22Rv1 (cell line): ENCODE measurements at regions not wholly inside any gene's neighbourhood (a gene's known extent, or its start where the extent isn't known, plus 50 kb on each side); places are given as distances from the start of the nearest gene placed in this dataset.

Experiments
- ZFX ChIP-seq: fragments of 450-650 bp; IDR thresholded peaks from 2 replicates; pipeline ENCODE4 v1.6.1; 2017; ENCODE audit warnings: antibody characterized with exemption, borderline replicate concordance
- TF ChIP-seq, protein P1 (sequence below): fragments of 450-650 bp; IDR thresholded peaks from 2 replicates; pipeline ENCODE4 v1.5.1; 2017; ENCODE audit warnings: mild to moderate bottlenecking

DNA sequence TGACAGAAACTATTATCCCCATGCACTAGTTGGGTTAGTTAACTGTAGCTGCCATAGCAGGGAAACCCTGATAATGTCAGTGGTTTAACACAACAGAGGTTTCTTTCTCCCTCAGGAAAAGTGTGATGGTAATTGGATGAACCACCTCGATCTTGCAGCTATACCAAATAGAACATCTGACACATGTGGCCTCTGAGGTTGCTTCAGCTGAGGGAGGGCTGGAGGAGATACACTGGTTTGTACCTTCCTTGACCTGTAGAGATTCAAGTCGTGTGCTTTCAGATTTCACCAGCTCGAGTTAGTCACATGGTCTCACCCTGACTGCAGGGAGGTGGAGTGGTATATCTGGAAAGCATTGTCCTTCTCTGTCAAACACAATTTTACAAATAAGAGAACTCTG, 147.2 kb upstream of the SFRP2 start:
- TF ChIP-seq, protein P1, sequence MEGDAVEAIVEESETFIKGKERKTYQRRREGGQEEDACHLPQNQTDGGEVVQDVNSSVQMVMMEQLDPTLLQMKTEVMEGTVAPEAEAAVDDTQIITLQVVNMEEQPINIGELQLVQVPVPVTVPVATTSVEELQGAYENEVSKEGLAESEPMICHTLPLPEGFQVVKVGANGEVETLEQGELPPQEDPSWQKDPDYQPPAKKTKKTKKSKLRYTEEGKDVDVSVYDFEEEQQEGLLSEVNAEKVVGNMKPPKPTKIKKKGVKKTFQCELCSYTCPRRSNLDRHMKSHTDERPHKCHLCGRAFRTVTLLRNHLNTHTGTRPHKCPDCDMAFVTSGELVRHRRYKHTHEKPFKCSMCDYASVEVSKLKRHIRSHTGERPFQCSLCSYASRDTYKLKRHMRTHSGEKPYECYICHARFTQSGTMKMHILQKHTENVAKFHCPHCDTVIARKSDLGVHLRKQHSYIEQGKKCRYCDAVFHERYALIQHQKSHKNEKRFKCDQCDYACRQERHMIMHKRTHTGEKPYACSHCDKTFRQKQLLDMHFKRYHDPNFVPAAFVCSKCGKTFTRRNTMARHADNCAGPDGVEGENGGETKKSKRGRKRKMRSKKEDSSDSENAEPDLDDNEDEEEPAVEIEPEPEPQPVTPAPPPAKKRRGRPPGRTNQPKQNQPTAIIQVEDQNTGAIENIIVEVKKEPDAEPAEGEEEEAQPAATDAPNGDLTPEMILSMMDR: no peak
- TF ChIP-seq ZFX: no peak
